Kidney (tissue), 13 donors: ENCODE measurements at regions not wholly inside any gene's neighbourhood (a gene's known extent, or its start where the extent isn't known, plus 50 kb on each side); places are given as distances from the start of the nearest gene placed in this dataset.

ENCODE experiments used
- DNase-seq, 5 donors: peaks; one replicate each; pipeline ENCODE4 v3.0.0-alpha.2; 2013 to 2020
- FAIRE-seq: peaks from 2 replicates; lab custom pipeline; 2012; peaks lifted over from hg19 to GRCh38; lab: Jason Lieb, UNC
- H3K27ac ChIP-seq, 2 donors: one replicate each; pipeline ENCODE4 v1.7.0; 2013; ENCODE audit warnings: low read depth in 2 of 2, low read length in 2 of 2, inconsistent platforms in 1 of 2
- H3K27me3 ChIP-seq: one replicate; pipeline ENCODE4 v1.7.1; 2013; ENCODE audit warnings: low read length, inconsistent platforms; ENCODE audit not compliant: control insufficient read depth, insufficient read depth
- H3K36me3 ChIP-seq, 3 donors: one replicate each; pipeline versions ENCODE4 v1.7.0 to v1.7.1; 2013; ENCODE audit warnings: low read length in 3 of 3, control low read depth in 1 of 3, inconsistent platforms in 1 of 3; ENCODE audit not compliant: insufficient read depth in 3 of 3, control insufficient read depth in 2 of 3
- H3K4me1 ChIP-seq, 3 donors: one replicate each; pipeline versions ENCODE4 v1.7.0 to v1.7.1; 2013; ENCODE audit warnings: low read length in 3 of 3, inconsistent platforms in 1 of 3, low read depth in 1 of 3; ENCODE audit not compliant: control insufficient read depth in 2 of 3, insufficient read depth in 2 of 3
- H3K4me3 ChIP-seq, 3 donors: one replicate each; pipeline versions ENCODE4 v1.7.0 to v1.8.1; 2013; ENCODE audit warnings: low read length in 3 of 3, control low read depth in 1 of 3, inconsistent platforms in 1 of 3
- H3K9ac ChIP-seq, 3 donors: one replicate each; pipeline versions ENCODE4 v1.7.0 to v1.7.1; 2013; ENCODE audit warnings: low read length in 3 of 3, control low read depth in 1 of 3, inconsistent platforms in 1 of 3
- H3K9me3 ChIP-seq, 3 donors: one replicate each; pipeline versions ENCODE4 v1.7.0 to v1.7.1; 2013; ENCODE audit warnings: low read length in 3 of 3, control low read depth in 1 of 3, inconsistent platforms in 1 of 3; ENCODE audit not compliant: control insufficient read depth in 2 of 3, insufficient read depth in 1 of 3
- intact Hi-C: fragments of 100-400 bp; cut with DNase I; formaldehyde crosslinking; loops from one replicate; pipeline ENCODE4 v1.11.1; 2022
- TF ChIP-seq, protein P1 (sequence below): IDR thresholded peaks from 3 replicates; pipeline ENCODE4 v1.5.1; 2012; ENCODE audit warnings: mild to moderate bottlenecking, moderate library complexity, borderline replicate concordance; ENCODE audit not compliant: insufficient read depth; ENCODE audit errors: extremely low read depth
- donor health status: control.
- donor health status: control.
- donor health status: control.
- donor health status: control.
- donor health status: control.
- donor health status: DM: yes; HTN: yes; CAD: no.
- donor health status: Normal renal cell carcinoma (clear cell type).

DNA sequence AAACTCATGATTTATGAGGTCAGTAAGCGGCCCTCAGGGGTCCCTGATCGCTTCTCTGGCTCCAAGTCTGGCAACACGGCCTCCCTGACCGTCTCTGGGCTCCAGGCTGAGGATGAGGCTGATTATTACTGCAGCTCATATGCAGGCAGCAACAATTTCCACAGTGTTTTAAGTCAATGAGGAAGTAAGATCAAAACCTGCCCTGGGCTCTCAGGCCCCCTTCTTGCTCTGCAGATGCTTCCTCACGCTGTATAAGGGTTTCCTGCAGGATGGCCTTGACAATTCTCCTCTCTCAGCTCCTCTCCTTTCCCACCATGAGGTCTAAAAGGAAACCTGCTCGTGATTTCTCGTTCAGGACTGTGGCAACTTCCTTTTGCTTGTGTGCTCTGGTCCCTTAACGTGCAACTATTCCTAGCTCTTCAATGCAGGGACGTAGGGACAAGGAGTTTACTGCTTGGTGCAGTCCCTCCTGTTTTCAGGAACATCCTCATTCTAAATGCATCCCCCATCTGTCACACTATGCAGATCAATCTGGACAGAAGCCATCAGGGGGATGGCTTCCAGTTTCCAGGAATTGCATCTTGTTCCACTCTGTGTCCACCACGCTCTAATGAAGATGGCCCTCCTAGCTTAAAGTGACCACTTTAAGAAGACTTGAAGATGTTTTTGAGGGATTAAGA, 64.3 kb upstream of the IGLL5 start:
- no peak overlapping the region for H3K4me3 ChIP-seq
- H3K27me3 ChIP-seq, result no peaks in the 10 kb centered on the region
- intact Hi-C loops, result no loop called here
- peak in 2 of 5 donors; percentile 5 to 19 for DNase-seq
- no peaks in the 10 kb centered on the region for H3K36me3 ChIP-seq
- H3K9me3 ChIP-seq, result no peaks in the 10 kb centered on the region
- no peak overlapping the region for H3K27ac ChIP-seq
- no peak overlapping the region for H3K9ac ChIP-seq
- H3K4me1 ChIP-seq, result no peaks in the 10 kb centered on the region
- FAIRE-seq, result no peak
- TF ChIP-seq, protein P1, sequence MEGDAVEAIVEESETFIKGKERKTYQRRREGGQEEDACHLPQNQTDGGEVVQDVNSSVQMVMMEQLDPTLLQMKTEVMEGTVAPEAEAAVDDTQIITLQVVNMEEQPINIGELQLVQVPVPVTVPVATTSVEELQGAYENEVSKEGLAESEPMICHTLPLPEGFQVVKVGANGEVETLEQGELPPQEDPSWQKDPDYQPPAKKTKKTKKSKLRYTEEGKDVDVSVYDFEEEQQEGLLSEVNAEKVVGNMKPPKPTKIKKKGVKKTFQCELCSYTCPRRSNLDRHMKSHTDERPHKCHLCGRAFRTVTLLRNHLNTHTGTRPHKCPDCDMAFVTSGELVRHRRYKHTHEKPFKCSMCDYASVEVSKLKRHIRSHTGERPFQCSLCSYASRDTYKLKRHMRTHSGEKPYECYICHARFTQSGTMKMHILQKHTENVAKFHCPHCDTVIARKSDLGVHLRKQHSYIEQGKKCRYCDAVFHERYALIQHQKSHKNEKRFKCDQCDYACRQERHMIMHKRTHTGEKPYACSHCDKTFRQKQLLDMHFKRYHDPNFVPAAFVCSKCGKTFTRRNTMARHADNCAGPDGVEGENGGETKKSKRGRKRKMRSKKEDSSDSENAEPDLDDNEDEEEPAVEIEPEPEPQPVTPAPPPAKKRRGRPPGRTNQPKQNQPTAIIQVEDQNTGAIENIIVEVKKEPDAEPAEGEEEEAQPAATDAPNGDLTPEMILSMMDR, result no peak

DNA sequence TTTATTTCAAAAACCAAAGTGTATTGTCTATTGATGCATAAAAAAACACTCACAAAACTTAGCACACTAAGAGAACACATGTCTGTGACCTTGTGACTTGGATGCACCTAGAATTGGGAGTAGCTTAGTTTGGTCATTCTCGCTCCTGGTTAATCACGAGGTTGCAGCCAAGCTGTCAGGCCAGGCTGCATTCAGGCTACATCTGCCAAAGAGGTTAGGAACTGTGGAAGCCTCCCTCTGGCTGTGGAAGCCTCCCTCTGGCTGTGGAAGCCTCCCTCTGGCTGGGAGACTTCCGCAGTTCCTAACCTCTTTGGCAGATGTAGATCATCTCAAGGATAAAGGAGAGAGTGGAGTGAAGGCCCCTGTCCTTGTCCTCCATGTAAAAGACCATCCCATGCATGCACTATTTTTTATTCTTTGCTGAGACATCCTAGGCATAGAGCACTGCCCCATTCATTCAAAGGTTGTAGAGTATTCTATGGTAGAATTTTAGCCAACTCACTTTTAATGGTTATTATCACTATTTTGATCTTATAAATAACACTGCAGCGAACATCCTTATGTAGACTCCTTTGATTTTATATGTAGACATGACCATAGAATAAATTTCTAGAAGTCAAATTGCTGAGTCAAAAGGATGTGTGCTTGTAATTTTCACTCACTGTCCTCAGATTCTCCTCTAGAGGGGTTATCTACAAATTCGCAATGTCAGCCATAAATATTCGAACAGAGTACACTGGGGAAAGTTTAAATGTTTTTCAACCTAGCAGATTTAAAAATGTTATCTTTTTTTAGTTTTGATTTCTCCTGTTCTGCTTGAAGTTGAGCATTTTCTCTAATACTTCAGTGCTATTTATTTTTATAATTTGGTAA, 63.0 kb upstream of the IGLL5 start:
- H3K9ac ChIP-seq, result no peak overlapping the region
- H3K4me3 ChIP-seq, result no peak overlapping the region
- H3K9me3 ChIP-seq, result no peaks in the 10 kb centered on the region
- TF ChIP-seq, protein P1, result no peak
- no peaks in the 10 kb centered on the region for H3K36me3 ChIP-seq
- H3K4me1 ChIP-seq, result no peaks in the 10 kb centered on the region
- no peak overlapping the region for H3K27ac ChIP-seq
- intact Hi-C loops, result no loop called here
- FAIRE-seq, result no peak
- H3K27me3 ChIP-seq, result no peaks in the 10 kb centered on the region
- DNase-seq, result no peak

DNA sequence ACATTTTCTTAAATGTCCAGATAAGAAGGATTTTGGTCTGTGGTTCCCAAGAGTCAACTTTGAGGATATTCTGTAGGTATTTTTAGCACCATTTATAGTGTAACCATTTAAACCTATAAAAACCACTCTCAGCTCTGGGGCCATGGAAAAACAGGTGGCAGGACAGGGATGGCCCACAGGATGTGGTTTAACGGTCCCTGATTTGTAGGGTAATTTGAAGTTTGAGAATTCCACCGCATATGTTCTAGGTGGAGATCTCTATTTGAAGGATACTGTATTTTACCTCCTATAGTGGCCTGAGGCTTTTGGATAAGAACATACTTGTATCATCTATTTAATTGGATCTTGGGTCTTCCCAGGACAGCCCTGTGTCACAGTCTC, 62.4 kb upstream of the IGLL5 start:
- intact Hi-C loops, result no loop called here
- Histone ChIP-seq H3K9me3 (no peaks in the 10 kb centered on the region), H3K27me3 (no peaks in the 10 kb centered on the region), H3K4me1 (no peaks in the 10 kb centered on the region), H3K36me3 (no peaks in the 10 kb centered on the region), H3K27ac (no peak overlapping the region), H3K4me3 (no peak overlapping the region), H3K9ac (no peak overlapping the region)
- DNase-seq (no peak), FAIRE-seq (no peak)
- TF ChIP-seq, protein P1, result no peak
